Keratinocyte (primary cell): ENCODE measurements at regions not wholly inside any gene's neighbourhood (a gene's known extent, or its start where the extent isn't known, plus 50 kb on each side); places are given as distances from the start of the nearest gene placed in this dataset.

Experiments used
- EZH2 ChIP-seq: IDR thresholded peaks from one replicate; pipeline ENCODE4 v1.6.1; 2012; ENCODE audit warnings: inconsistent platforms, mild to moderate bottlenecking, low read length, moderate library complexity
- TF ChIP-seq, protein P1 (sequence below), 3 experiments: IDR thresholded peaks in 1 of 3; conservative IDR thresholded peaks in 1 of 3; optimal IDR thresholded peaks in 1 of 3; 2 replicates in 2 of 3; 3 replicates in 1 of 3; pipeline versions ENCODE3 to v1.5.1; 2011; ENCODE audit warnings: low read length in 3 of 3, mild to moderate bottlenecking in 3 of 3, moderate library complexity in 2 of 3, control low read depth in 1 of 3, inconsistent platforms in 1 of 3; ENCODE audit not compliant: insufficient read depth in 2 of 3; ENCODE audit errors: extremely low read depth in 1 of 3

DNA sequence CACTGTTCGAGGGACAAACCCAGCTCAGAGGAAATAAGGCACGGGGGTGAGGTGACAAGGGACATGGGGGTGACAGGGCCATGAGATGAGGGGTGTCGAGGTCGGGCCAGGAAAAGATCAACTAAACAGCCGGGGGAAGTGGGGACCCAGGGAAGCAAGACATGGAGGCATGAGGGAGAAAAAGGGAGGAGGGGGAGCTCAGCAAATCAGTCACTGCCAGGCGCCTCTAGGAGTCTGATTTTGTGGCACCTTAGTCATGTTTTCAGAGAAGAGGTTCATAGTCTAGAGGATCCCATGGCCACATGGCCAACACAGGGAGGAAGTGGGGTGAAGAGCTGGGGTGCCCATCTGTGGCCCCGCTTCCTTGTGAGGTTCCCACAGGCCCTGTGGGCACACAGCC, 814.5 kb downstream of the KCNJ18 start:
- TF ChIP-seq, protein P1, sequence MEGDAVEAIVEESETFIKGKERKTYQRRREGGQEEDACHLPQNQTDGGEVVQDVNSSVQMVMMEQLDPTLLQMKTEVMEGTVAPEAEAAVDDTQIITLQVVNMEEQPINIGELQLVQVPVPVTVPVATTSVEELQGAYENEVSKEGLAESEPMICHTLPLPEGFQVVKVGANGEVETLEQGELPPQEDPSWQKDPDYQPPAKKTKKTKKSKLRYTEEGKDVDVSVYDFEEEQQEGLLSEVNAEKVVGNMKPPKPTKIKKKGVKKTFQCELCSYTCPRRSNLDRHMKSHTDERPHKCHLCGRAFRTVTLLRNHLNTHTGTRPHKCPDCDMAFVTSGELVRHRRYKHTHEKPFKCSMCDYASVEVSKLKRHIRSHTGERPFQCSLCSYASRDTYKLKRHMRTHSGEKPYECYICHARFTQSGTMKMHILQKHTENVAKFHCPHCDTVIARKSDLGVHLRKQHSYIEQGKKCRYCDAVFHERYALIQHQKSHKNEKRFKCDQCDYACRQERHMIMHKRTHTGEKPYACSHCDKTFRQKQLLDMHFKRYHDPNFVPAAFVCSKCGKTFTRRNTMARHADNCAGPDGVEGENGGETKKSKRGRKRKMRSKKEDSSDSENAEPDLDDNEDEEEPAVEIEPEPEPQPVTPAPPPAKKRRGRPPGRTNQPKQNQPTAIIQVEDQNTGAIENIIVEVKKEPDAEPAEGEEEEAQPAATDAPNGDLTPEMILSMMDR (optimal IDR thresholded peaks at IDR 0.05 in 1 of 3, IDR thresholded peaks at IDR 0.05 in 1 of 3, conservative IDR thresholded peaks at IDR 0.05 in 1 of 3; ENCODE audit: extremely low read depth in 1 of 3, insufficient read depth in 2 of 3, low read length in 3 of 3): no peak
- TF ChIP-seq EZH2: no peak
